Neural crest cell (in vitro differentiated cells): ENCODE measurements at regions not wholly inside any gene's neighbourhood (a gene's known extent, or its start where the extent isn't known, plus 50 kb on each side); places are given as distances from the start of the nearest gene placed in this dataset.
"Not testable (repeated sequence)": the region's sequence is repeated elsewhere in the genome, so short reads cannot be mapped to it uniquely, and the experiment has no call there.

ENCODE experiments used
- DNase-seq: peaks from one replicate; pipeline ENCODE4 v3.0.0; 2021; ENCODE audit warnings: low read depth, mixed read lengths, low spot score
- H3K27ac Mint-ChIP-seq: one replicate; pipeline ENCODE4 v1.8.0; 2021; ENCODE audit warnings: mild to moderate bottlenecking, mixed read lengths; ENCODE audit not compliant: unreplicated experiment
- H3K27me3 Mint-ChIP-seq: 2 replicates; pipeline ENCODE4 v1.8.0; 2021; ENCODE audit warnings: low read depth, mild to moderate bottlenecking, mixed read lengths
- H3K36me3 Mint-ChIP-seq: 2 replicates; pipeline ENCODE4 v1.8.0; 2021; ENCODE audit warnings: low read depth, mild to moderate bottlenecking, mixed read lengths
- H3K4me1 Mint-ChIP-seq: 2 replicates; pipeline ENCODE4 v1.8.0; 2021; ENCODE audit warnings: mixed read lengths
- H3K4me3 Mint-ChIP-seq: one replicate; pipeline ENCODE4 v1.8.0; 2021; ENCODE audit warnings: mild to moderate bottlenecking, mixed read lengths
- H3K9me3 Mint-ChIP-seq: 2 replicates; pipeline ENCODE4 v1.8.0; 2021; ENCODE audit warnings: mixed read lengths
- CTCF ChIP-seq: fragments of 200-600 bp; sonication (generic); conservative IDR thresholded peaks from 2 replicates; pipeline ENCODE4 v1.5.0; 2021; ENCODE audit warnings: antibody characterized with exemption, mild to moderate bottlenecking

- Mint-ChIP-seq H3K27ac (no peak overlapping the region), H3K4me1 (no peaks in the 10 kb centered on the region), H3K36me3 (no peaks in the 10 kb centered on the region), H3K4me3 (no peak overlapping the region), H3K27me3 (peaks cover 3% of the 10 kb centered on the region), H3K9me3 (no peaks in the 10 kb centered on the region)
- no peak for DNase-seq
- TF ChIP-seq CTCF = no peak
These were observed 167.9 kb upstream of the STMND1 start for GRCh38 chr6:16933961-16934360.

GRCh38 chr6:16933532-16933931, 168.3 kb upstream of the STMND1 start:
- Mint-ChIP-seq H3K9me3 (no peaks in the 10 kb centered on the region), H3K27me3 (peaks cover 3% of the 10 kb centered on the region), H3K4me1 (no peaks in the 10 kb centered on the region), H3K4me3 (no peak overlapping the region), H3K36me3 (no peaks in the 10 kb centered on the region), H3K27ac (peak overlapping the region; percentile 52)
- DNase-seq = no peak
- no peak for TF ChIP-seq CTCF

GRCh38 chr6:16932920-16933319, 168.9 kb upstream of the STMND1 start:
- Mint-ChIP-seq H3K36me3 (no peaks in the 10 kb centered on the region), H3K27ac (no peak overlapping the region), H3K9me3 (no peaks in the 10 kb centered on the region), H3K4me3 (no peak overlapping the region), H3K27me3 (peaks cover 3% of the 10 kb centered on the region), H3K4me1 (no peaks in the 10 kb centered on the region)
- no peak for DNase-seq
- no peak for TF ChIP-seq CTCF

GRCh38 chr6:16931079-16931478, 169.8 kb upstream of the ATXN1 start:
- H3K4me1 Mint-ChIP-seq, H3K27ac Mint-ChIP-seq, H3K27me3 Mint-ChIP-seq, H3K4me3 Mint-ChIP-seq, H3K36me3 Mint-ChIP-seq, DNase-seq, H3K9me3 Mint-ChIP-seq: not testable (repeated sequence)

- H3K36me3 Mint-ChIP-seq = no peaks in the 10 kb centered on the region
- no peak overlapping the region for H3K27ac Mint-ChIP-seq
- DNase-seq = no peak
- no peak overlapping the region for H3K4me3 Mint-ChIP-seq
- no peaks in the 10 kb centered on the region for H3K4me1 Mint-ChIP-seq
- H3K9me3 Mint-ChIP-seq = no peaks in the 10 kb centered on the region
- no peak for TF ChIP-seq CTCF
- peaks cover 3% of the 10 kb centered on the region for H3K27me3 Mint-ChIP-seq
These were observed 169.2 kb upstream of the ATXN1 start for GRCh38 chr6:16930432-16930831.

- TF ChIP-seq CTCF = no peak
- Mint-ChIP-seq H3K27me3 (peaks cover 3% of the 10 kb centered on the region), H3K4me1 (no peaks in the 10 kb centered on the region), H3K4me3 (no peak overlapping the region), H3K36me3 (no peaks in the 10 kb centered on the region), H3K27ac (no peak overlapping the region), H3K9me3 (no peaks in the 10 kb centered on the region)
- DNase-seq = no peak
These were observed 168.5 kb upstream of the ATXN1 start for GRCh38 chr6:16929809-16930208.
